H9 (cell line): ENCODE measurements at regions not wholly inside any gene's neighbourhood (a gene's known extent, or its start where the extent isn't known, plus 50 kb on each side); places are given as distances from the start of the nearest gene placed in this dataset.

ENCODE experiments used
- DNase-seq: peaks from one replicate; pipeline ENCODE4 v3.0.0-alpha.2; 2017
- H2AFZ ChIP-seq: one replicate; pipeline ENCODE4 v1.6.1; 2013; ENCODE audit warnings: mild to moderate bottlenecking, low read length, control low read depth, moderate library complexity
- H2AK5ac ChIP-seq: 2 replicates; pipeline ENCODE4 v1.6.1; 2013; ENCODE audit warnings: low read length, control low read depth, mixed read lengths; ENCODE audit not compliant: insufficient read length
- H2BK120ac ChIP-seq: one replicate; pipeline ENCODE4 v1.6.1; 2013; ENCODE audit warnings: low read depth, mild to moderate bottlenecking, low read length, control low read depth, inconsistent platforms; ENCODE audit not compliant: poor library complexity, severe bottlenecking
- H2BK12ac ChIP-seq: 2 replicates; pipeline ENCODE4 v1.6.1; 2013; ENCODE audit warnings: low read length, control low read depth, mixed read lengths, low read depth; ENCODE audit not compliant: insufficient read length
- H2BK15ac ChIP-seq: 2 replicates; pipeline ENCODE4 v1.6.1; 2013; ENCODE audit warnings: low read depth, low read length, control low read depth
- H2BK20ac ChIP-seq: one replicate; pipeline ENCODE4 v1.6.1; 2013; ENCODE audit warnings: low read depth, mild to moderate bottlenecking, low read length, control low read depth, inconsistent platforms; ENCODE audit not compliant: poor library complexity, severe bottlenecking
- H2BK5ac ChIP-seq: 2 replicates; pipeline ENCODE4 v1.6.1; 2013; ENCODE audit warnings: low read length, control low read depth, mixed read lengths; ENCODE audit not compliant: insufficient read length
- H3K14ac ChIP-seq: 2 replicates; pipeline ENCODE4 v1.6.1; 2013; ENCODE audit warnings: low read length, control low read depth; ENCODE audit not compliant: insufficient read depth
- H3K18ac ChIP-seq: 2 replicates; pipeline ENCODE4 v1.6.1; 2013; ENCODE audit warnings: low read depth, mild to moderate bottlenecking, mixed read lengths, low read length, control low read depth; ENCODE audit not compliant: insufficient read length
- H3K23ac ChIP-seq: 2 replicates; pipeline ENCODE4 v1.6.1; 2013; ENCODE audit warnings: low read length, control low read depth, mixed read lengths, low read depth; ENCODE audit not compliant: insufficient read length
- H3K23me2 ChIP-seq: 2 replicates; pipeline ENCODE4 v1.6.1; 2013; ENCODE audit warnings: low read depth, mild to moderate bottlenecking, mixed read lengths, low read length, control low read depth; ENCODE audit not compliant: insufficient read length, poor library complexity, severe bottlenecking
- H3K27ac ChIP-seq: 2 replicates; pipeline ENCODE4 v1.5.1; 2013; ENCODE audit warnings: low read length, control low read depth, mixed read lengths, low read depth; ENCODE audit not compliant: insufficient read length
- H3K27me3 ChIP-seq: 2 replicates; pipeline ENCODE4 v1.6.1; 2013; ENCODE audit warnings: low read length, control low read depth, inconsistent platforms; ENCODE audit not compliant: insufficient read depth
- H3K4ac ChIP-seq: 2 replicates; pipeline ENCODE4 v1.6.1; 2013; ENCODE audit warnings: low read depth, mild to moderate bottlenecking, control low read depth, inconsistent platforms, low read length, moderate library complexity
- H3K4me1 ChIP-seq: 2 replicates; pipeline ENCODE4 v1.6.1; 2013; ENCODE audit warnings: low read length, control low read depth, inconsistent platforms; ENCODE audit not compliant: insufficient read depth
- H3K4me2 ChIP-seq: 2 replicates; pipeline ENCODE4 v1.6.1; 2013; ENCODE audit warnings: low read length, control low read depth, mixed read lengths; ENCODE audit not compliant: insufficient read length, insufficient read depth
- H3K56ac ChIP-seq: 2 replicates; pipeline ENCODE4 v1.6.1; 2013; ENCODE audit warnings: low read depth, mild to moderate bottlenecking, mixed read lengths, low read length, control low read depth; ENCODE audit not compliant: insufficient read length
- H3K79me1 ChIP-seq: 2 replicates; pipeline ENCODE4 v1.6.1; 2013; ENCODE audit warnings: low read depth, mild to moderate bottlenecking, moderate library complexity, low read length, control low read depth, inconsistent platforms; ENCODE audit not compliant: insufficient read depth, poor library complexity, severe bottlenecking
- H3K79me2 ChIP-seq: 2 replicates; pipeline ENCODE4 v1.6.1; 2013; ENCODE audit warnings: low read length, control low read depth, inconsistent platforms; ENCODE audit not compliant: insufficient read depth
- H3K9ac ChIP-seq: 2 replicates; pipeline ENCODE4 v1.6.1; 2013; ENCODE audit warnings: low read length, control low read depth, mixed read lengths; ENCODE audit not compliant: insufficient read length; ENCODE audit errors: extremely low read depth
- H3K9me3 ChIP-seq: one replicate; pipeline ENCODE4 v1.6.1; 2013; ENCODE audit warnings: low read depth, low read length, inconsistent platforms; ENCODE audit not compliant: control insufficient read depth
- H3T11ph ChIP-seq: one replicate; pipeline ENCODE4 v1.6.1; 2013; ENCODE audit warnings: mild to moderate bottlenecking, low read length, control low read depth, inconsistent platforms
- H4K20me1 ChIP-seq: one replicate; pipeline ENCODE4 v1.6.1; 2013; ENCODE audit not compliant: control insufficient read depth, insufficient read length, insufficient read depth
- H4K5ac ChIP-seq: 2 replicates; pipeline ENCODE4 v1.6.1; 2013; ENCODE audit warnings: low read depth, mild to moderate bottlenecking, mixed read lengths, low read length, control low read depth; ENCODE audit not compliant: insufficient read length
- H4K8ac ChIP-seq: replicated peaks from 2 replicates; pipeline ENCODE4 v1.6.1; 2013; ENCODE audit warnings: low read length, control low read depth, mixed read lengths, low read depth; ENCODE audit not compliant: insufficient read length
- H4K91ac ChIP-seq: 2 replicates; pipeline ENCODE4 v1.6.1; 2013; ENCODE audit warnings: low read depth, mild to moderate bottlenecking, moderate library complexity, mixed read lengths, low read length, control low read depth; ENCODE audit not compliant: insufficient read length
- H3K27ac Mint-ChIP-seq, 3 experiments: 2 replicates in 2 of 3; 3 replicates in 1 of 3; pipeline ENCODE4 v1.8.0; 2020 to 2021; ENCODE audit warnings: mixed read lengths in 3 of 3, mild to moderate bottlenecking in 1 of 3, moderate library complexity in 1 of 3
- H3K27me3 Mint-ChIP-seq: 2 replicates; pipeline ENCODE4 v1.8.0; 2021; ENCODE audit warnings: low read depth, mild to moderate bottlenecking, moderate library complexity, mixed read lengths
- H3K36me3 Mint-ChIP-seq, 3 experiments: 2 replicates in 2 of 3; 3 replicates in 1 of 3; pipeline ENCODE4 v1.8.0; 2020 to 2021; ENCODE audit warnings: low read depth in 3 of 3, mixed read lengths in 3 of 3; ENCODE audit not compliant: insufficient read depth in 1 of 3
- H3K4me1 Mint-ChIP-seq, 2 experiments: 2 replicates each; pipeline ENCODE4 v1.8.0; 2020; ENCODE audit warnings: mixed read lengths in 2 of 2
- H3K4me3 Mint-ChIP-seq, 2 experiments: 2 replicates in 1 of 2; 3 replicates in 1 of 2; pipeline ENCODE4 v1.8.0; 2020 to 2021; ENCODE audit warnings: mild to moderate bottlenecking in 2 of 2, mixed read lengths in 2 of 2, moderate library complexity in 1 of 2
- H3K9me3 Mint-ChIP-seq, 2 experiments: 2 replicates in 1 of 2; 3 replicates in 1 of 2; pipeline ENCODE4 v1.8.0; 2020; ENCODE audit warnings: mild to moderate bottlenecking in 2 of 2, mixed read lengths in 2 of 2, moderate library complexity in 1 of 2
- WGBS: extraction: QIAGEN DNeasy Blood & Tissue Kit; methylation state at CpG from one replicate; pipeline ENCODE4 v1.1.7; 2013; ENCODE audit warnings: missing lambda C conversion rate, low lambda C conversion rate, mixed read lengths; ENCODE audit not compliant: insufficient read length; ENCODE audit errors: extremely low coverage; 5-methylcytosine and 5-hydroxymethylcytosine counted together
- TF ChIP-seq, protein P1 (sequence below): fragments of 200-600 bp; sonication (generic); conservative IDR thresholded peaks from 3 replicates; pipeline ENCODE4 v1.8.0; 2021; ENCODE audit warnings: antibody characterized with exemption, mild to moderate bottlenecking

DNA sequence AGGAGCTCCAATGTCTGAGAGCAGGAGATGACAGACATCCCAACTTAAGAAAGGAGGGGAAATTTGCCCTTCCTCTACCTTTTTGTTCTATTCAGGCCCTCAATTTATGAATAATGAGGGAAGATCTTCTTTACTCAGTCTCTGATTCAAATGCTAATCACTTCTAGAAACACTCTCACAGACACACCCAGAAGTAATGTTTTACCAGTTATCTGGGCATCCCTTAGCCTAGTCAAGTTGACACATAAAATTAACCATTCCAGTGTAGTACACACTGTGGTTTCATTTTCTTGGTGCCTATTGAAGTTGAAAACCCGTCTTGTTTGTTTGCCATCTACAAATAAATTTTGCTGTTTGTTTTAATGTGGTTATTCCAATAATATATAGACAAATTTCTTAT, 167.6 kb downstream of the PCSK1 start:
- no peak overlapping the region for H3K9ac ChIP-seq
- Mint-ChIP-seq H3K9me3 (peaks cover 15 to 19% of the 10 kb centered on the region in 2 experiments), H3K36me3 (peaks cover 0 to 22% (median under 1%) of the 10 kb centered on the region in 3 experiments; a peak in 3 of 7 replicates), H3K27ac (no peak overlapping the region; a peak in 1 of 7 replicates), H3K4me1 (peaks cover 3 to 5% of the 10 kb centered on the region in 2 experiments), H3K27me3 (no peaks in the 10 kb centered on the region), H3K4me3 (no peak overlapping the region)
- no peak overlapping the region for H4K91ac ChIP-seq
- no peaks in the 10 kb centered on the region for H3K79me1 ChIP-seq
- H3K27ac ChIP-seq, result no peak overlapping the region
- H3K4ac ChIP-seq, result no peak overlapping the region
- no peak overlapping the region for H4K5ac ChIP-seq
- H3K14ac ChIP-seq, result no peak overlapping the region
- H2BK120ac ChIP-seq, result no peak overlapping the region
- H3K27me3 ChIP-seq, result no peaks in the 10 kb centered on the region
- no peak overlapping the region for H3K56ac ChIP-seq
- no CpG with 5 or more reads among the region's 1 CpG for whole genome bisulfite sequencing
- TF ChIP-seq, protein P1, sequence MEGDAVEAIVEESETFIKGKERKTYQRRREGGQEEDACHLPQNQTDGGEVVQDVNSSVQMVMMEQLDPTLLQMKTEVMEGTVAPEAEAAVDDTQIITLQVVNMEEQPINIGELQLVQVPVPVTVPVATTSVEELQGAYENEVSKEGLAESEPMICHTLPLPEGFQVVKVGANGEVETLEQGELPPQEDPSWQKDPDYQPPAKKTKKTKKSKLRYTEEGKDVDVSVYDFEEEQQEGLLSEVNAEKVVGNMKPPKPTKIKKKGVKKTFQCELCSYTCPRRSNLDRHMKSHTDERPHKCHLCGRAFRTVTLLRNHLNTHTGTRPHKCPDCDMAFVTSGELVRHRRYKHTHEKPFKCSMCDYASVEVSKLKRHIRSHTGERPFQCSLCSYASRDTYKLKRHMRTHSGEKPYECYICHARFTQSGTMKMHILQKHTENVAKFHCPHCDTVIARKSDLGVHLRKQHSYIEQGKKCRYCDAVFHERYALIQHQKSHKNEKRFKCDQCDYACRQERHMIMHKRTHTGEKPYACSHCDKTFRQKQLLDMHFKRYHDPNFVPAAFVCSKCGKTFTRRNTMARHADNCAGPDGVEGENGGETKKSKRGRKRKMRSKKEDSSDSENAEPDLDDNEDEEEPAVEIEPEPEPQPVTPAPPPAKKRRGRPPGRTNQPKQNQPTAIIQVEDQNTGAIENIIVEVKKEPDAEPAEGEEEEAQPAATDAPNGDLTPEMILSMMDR, result no peak
- no peaks in the 10 kb centered on the region for H3K9me3 ChIP-seq
- H4K8ac ChIP-seq, result no peak overlapping the region
- H2BK5ac ChIP-seq, result no peak overlapping the region
- no peaks in the 10 kb centered on the region for H3K4me1 ChIP-seq
- no peaks in the 10 kb centered on the region for H3K23me2 ChIP-seq
- H3K23ac ChIP-seq, result no peak overlapping the region
- H2BK15ac ChIP-seq, result no peak overlapping the region
- no peak overlapping the region for H3T11ph ChIP-seq
- no peaks in the 10 kb centered on the region for H4K20me1 ChIP-seq
- H2BK12ac ChIP-seq, result no peak overlapping the region
- DNase-seq, result no peak
- no peak overlapping the region for H3K18ac ChIP-seq
- no peaks in the 10 kb centered on the region for H3K79me2 ChIP-seq
- H2AFZ ChIP-seq, result no peak overlapping the region
- no peak overlapping the region for H3K4me2 ChIP-seq
- H2BK20ac ChIP-seq, result no peak overlapping the region
- no peak overlapping the region for H2AK5ac ChIP-seq
